ENCODE measurements at regions not wholly inside any gene's neighbourhood (a gene's known extent, or its start where the extent isn't known, plus 50 kb on each side); places are given as distances from the start of the nearest gene placed in this dataset.
"Not testable (repeated sequence)": the region's sequence is repeated elsewhere in the genome, so short reads cannot be mapped to it uniquely, and the experiment has no call there.

GRCh38 chr5:25020454-25020853 is 375.7 kb upstream of the CDH10 start:
- DNase-seq (ENCODE audit: low spot score): no peak

GRCh38 chr5:25009063-25009462 is 364.3 kb upstream of the CDH10 start:
- no peak for DNase-seq (ENCODE audit: low spot score)

- DNase-seq (ENCODE audit: low spot score): no peak
Measured at GRCh38 chr5:25006734-25007133, 362.0 kb upstream of the CDH10 start.

GRCh38 chr5:25006237-25006636 is 361.5 kb upstream of the CDH10 start:
- no peak for DNase-seq (ENCODE audit: low spot score)

GRCh38 chr5:25005431-25005830 is 360.7 kb upstream of the CDH10 start:
- no peak for DNase-seq (ENCODE audit: low spot score)

- DNase-seq (ENCODE audit: low spot score): no peak
Measured at GRCh38 chr5:25002371-25002770, 357.6 kb upstream of the CDH10 start.

GRCh38 chr5:24999732-25000131 is 355.0 kb upstream of the CDH10 start:
- no peak for DNase-seq (ENCODE audit: low spot score)

DNA sequence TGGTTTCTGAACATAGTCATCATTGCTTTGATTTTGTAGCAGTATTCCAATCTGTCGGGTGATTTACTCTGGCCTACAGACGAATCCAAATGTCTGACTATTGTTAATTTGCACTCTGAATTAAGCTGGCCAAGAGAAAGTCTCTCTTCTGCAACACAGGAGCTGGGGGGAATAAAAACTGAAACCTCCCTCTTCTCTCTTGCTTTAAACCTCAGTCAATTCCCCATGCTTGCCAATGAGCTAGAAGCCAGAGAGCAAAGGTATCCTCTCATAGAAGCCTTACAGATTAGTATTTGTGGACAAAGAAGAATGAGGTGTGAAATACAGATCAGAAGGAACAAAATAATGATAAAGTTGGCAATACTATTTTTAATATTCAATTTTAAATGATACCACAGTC is 353.9 kb upstream of the CDH10 start:
- DNase-seq (ENCODE audit: low spot score): no peak

- no peak for DNase-seq (ENCODE audit: low spot score)
Measured at GRCh38 chr5:24986326-24986725, 341.5 kb upstream of the CDH10 start.

- DNase-seq (ENCODE audit: low spot score): not testable (repeated sequence)
Measured at GRCh38 chr5:24978552-24978951, 333.8 kb upstream of the CDH10 start.

DNA sequence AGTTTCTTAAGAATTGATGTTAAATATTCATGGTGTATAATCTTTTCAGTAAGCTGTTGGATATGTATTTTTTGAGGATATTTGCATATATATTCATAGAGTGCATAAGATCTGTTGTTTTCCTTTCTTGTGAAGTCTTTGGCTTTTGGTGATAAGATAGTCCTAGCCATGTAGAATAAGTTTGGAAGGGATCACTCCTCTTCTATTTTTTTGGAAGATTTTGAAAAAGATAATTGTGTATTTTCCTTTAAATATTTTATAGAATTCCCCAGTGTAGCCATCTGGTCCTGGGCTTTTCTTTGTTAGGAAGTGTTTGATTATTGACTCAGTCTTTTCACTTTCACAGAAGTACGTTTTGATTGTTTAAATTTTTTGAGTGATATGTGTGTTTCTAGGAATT is 318.8 kb upstream of the CDH10 start:
- DNase-seq (ENCODE audit: low spot score): no peak

GRCh38 chr5:24923400-24923799 is 278.6 kb upstream of the CDH10 start:
- DNase-seq (ENCODE audit: low spot score): no peak

GRCh38 chr5:24918676-24919075 is 273.9 kb upstream of the CDH10 start:
- DNase-seq (ENCODE audit: low spot score): no peak

DNA sequence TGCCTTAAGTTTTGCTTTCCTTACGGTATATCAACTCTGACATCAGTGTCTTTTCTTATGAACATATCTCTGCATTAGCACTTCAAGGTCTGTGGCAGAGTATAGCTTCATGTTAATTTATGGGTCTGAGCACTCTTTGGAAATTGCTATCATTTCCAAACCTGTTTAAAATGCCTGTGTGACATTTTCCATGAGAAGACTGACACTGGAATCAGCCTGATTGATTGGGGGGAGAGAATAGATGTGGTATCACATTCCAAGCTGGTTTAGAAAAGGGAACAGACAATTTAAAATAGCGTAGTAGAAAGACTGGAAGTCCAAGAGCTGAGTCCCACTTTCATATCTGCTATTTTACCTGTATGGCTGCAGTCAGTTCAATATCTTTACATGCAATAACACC is 272.1 kb upstream of the CDH10 start:
- no peak for DNase-seq (ENCODE audit: low spot score)

GRCh38 chr5:24909210-24909609 is 264.4 kb upstream of the CDH10 start:
- no peak for DNase-seq (ENCODE audit: low spot score)

DNA sequence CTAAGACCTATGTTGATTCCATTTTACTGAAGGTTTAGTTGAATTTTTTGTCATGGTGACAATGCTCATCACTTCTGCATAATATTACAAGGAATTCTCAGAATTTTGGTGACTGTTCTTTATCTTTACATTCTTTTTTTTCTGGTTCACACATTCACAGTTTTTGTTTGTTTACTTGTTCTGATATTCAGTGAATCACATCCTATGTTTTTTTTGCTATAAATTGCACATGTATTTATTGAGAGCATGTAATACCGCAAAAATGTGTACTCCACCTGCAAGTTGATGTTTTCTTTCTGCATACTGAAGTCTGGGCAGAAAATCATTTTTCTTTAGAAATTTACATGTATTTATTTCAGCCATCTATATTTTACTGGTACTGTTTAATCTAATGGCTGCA is 261.9 kb upstream of the CDH10 start:
- no peak for DNase-seq (ENCODE audit: low spot score)

DNA sequence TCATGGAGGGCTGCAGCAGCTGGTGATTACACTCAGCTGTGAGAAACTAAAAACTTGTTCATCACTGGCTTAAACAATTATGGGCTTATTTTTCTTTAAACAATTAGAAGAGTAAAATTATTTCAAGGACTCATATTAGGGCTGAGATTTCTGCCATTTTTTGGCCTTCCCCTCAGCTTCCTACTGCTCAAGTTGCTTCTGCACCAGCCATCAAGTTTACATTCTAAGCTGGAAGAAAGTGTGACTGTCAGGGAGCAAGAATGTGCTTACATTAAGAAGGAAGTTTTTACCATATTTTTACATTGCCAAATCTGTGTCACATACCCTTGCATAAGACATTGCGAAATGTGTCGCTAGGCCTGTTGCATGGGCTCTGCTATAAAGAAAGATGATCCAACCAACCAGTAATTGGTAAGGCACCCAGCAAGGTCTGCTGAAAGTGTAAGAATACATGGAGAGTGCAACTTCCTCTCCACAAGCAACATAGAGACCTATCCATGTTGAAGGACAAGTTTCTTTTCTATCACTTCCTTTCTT is 260.3 kb upstream of the CDH10 start:
- DNase-seq (ENCODE audit: low spot score): no peak

GRCh38 chr5:24899180-24899579 is 254.4 kb upstream of the CDH10 start:
- no peak for DNase-seq (ENCODE audit: low spot score)

GRCh38 chr5:24864244-24864643 is 219.5 kb upstream of the CDH10 start:
- DNase-seq (ENCODE audit: low spot score): no peak

DNA sequence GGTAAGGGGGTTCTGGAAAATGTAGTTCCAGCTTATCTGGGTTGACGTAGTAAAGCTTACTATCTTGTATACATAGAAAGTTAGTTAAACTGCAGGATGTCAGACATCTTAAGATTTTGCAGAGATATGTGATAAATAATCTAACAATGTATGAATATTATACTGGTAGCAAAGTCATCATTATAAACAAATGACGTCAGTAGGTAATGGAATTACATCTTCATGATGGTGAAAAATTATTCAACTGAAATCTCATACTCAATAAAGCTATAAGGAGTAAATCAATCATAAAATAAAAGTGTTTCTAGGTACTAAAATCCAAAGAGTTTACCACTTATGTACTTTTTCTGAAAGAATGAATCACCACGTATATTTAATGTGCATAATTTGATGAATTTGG is 217.3 kb upstream of the CDH10 start:
- no peak for DNase-seq (ENCODE audit: low spot score)

GRCh38 chr5:24855485-24855884 is 210.7 kb upstream of the CDH10 start:
- no peak for DNase-seq (ENCODE audit: low spot score)

DNA sequence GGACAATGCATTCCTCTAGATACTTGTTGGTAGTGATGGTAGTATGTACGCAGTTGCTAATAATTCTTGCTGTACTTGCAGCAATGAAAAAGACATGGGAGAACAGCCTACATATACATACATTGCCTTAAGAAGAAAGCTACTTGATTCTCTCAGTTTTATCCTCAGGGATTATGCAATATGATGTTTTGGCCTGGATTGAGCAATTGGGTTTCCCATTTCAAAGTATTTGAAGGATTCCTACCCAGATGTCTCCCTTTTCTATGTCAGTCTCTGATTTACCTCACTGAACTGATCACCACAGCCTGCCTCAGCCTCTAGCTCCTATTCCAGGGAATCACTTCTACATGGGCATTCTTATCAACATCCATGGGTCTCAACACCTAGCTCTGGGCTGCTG is 210.1 kb upstream of the CDH10 start:
- no peak for DNase-seq (ENCODE audit: low spot score)

DNA sequence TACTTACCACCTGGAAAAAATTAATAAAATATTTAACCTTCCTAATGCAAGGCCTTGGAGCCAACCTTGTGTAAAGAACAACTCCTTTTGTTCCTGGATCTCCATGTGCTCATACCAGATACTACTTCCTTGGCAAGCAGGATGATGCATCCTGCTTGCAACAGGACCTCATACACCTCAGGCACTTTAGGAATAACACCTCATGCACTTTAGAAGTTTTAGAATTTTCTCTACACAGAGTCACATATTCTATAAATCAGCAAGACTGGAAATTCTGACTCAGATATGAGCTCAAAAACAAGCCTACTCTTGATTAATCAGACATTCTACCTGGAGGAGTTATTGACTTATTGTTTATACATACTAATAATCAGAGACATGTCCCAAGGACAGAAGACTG is 209.6 kb upstream of the CDH10 start:
- DNase-seq (ENCODE audit: low spot score): no peak

GRCh38 chr5:24850926-24851486 is 206.2 kb upstream of the CDH10 start:
- no peak for DNase-seq (ENCODE audit: low spot score)

DNA sequence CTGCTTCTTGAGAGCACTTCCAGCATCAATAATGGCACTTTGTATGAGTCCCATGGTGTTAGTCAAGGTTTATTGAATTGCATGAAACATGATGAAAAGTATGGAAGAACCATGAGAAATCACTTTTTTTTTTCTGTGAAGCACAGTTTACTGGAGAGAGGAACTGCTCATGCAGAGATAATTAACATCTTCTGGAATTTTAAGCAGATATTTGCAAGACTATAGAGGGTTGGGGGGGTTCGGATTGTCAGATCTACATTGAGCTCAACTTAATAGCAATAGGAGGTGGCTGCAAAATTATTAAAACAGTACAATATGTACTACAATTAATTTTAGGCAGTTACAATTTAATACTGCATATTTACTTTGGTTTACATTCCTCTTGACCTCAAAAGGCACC is 204.4 kb upstream of the CDH10 start:
- no peak for DNase-seq (ENCODE audit: low spot score)
